CD1c-positive myeloid dendritic cell (primary cell): ENCODE measurements at regions not wholly inside any gene's neighbourhood (a gene's known extent, or its start where the extent isn't known, plus 50 kb on each side); places are given as distances from the start of the nearest gene placed in this dataset.
A peak's percentile ranks its signal among the peaks of the same experiment; 100 is the strongest.

Experiments used
- DNase-seq: peaks from one replicate; pipeline ENCODE4 v3.0.0-alpha.2; 2016; ENCODE audit errors: extremely low spot score

GRCh38 chr1:185512442-185512841 is 195.4 kb upstream of the IVNS1ABP start:
- no peak for DNase-seq

DNA sequence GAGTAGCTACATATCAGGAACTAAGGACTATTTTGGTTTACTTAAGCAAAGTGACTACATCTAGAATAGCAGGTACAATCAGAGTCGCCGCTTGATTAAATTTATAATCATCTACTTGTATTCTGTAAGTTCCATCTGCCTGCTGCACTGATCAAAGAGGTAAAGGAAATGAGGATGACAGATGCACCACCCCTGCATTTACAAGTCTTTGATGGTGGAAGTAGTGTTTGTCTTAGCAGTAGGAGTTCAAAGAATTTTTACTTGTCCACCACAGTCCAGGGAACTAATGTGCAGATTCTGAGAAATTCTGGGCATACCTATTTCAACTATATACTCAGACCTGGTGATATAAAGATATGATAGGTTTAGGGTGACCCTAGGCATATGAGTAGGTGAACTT is 184.1 kb upstream of the IVNS1ABP start:
- DNase-seq, result no peak

GRCh38 chr1:185500001-185500626 is 183.1 kb upstream of the IVNS1ABP start:
- DNase-seq, result peak; percentile 55

DNA sequence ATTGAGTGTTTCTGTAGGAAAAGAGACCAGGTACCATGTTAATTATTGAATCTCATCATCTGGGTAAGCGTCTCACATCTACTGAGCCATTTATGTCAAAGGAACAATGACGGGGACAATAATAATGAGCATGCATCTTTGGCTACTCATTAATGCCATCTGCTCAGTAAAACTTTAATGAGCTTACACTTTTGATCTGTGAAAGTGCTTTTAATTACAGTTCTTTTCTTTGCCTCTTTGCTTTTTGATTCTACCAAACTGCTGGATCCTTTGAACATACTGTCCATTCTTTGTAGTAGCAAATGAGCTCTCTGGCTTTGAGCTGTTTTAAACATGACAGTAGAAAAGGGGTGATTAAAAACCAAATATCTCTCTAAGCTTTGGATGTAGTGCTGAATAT is 181.2 kb upstream of the IVNS1ABP start:
- no peak for DNase-seq

- no peak for DNase-seq
Observed at GRCh38 chr1:185497177-185497576, 180.1 kb upstream of the IVNS1ABP start.

DNA sequence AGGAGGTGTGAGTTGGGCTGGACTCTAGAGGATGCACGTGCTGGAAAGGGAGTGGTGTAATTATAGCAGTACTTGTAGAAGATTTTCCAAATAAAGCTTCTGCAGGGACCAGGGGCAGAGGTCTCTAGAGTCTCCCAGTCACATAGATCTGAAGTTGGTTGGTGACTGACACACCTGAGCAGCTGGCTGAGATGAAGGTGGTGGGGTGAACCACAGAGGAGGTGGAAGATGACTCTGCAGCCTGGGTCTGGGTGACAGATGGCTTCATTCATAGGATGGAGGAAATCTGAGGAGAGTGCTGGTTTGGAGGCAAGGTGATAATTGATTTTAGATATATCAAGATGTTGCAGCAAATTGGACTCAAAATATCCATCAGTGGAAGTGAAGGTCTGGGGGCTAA is 178.9 kb upstream of the IVNS1ABP start:
- DNase-seq, result no peak

DNA sequence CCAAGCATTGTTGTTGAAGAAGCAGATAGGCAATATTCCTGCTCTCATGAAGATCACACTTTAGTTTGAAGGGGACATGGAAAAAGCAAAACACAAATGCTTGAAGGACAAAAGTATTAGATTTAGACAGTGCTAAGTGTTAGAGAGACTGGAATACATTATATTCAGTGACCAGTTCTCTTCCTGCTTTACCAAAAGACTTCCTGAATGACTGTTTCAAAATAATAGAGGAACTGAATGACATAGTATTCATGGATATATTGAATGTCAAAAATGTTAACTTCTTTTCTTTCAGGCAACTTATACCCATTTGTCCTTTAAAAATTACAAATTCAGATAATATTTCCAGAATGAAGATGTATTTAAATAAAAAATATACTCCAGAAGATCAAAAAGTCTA is 178.0 kb upstream of the IVNS1ABP start:
- peak; percentile 55 for DNase-seq

- no peak for DNase-seq
Observed at GRCh38 chr1:185492089-185492825, 175.2 kb upstream of the IVNS1ABP start.

GRCh38 chr1:185491604-185492003 is 174.6 kb upstream of the IVNS1ABP start:
- no peak for DNase-seq

- DNase-seq, result no peak
Observed at GRCh38 chr1:185490924-185491323, 173.9 kb upstream of the IVNS1ABP start.

GRCh38 chr1:185489406-185489805 is 172.4 kb upstream of the IVNS1ABP start:
- no peak for DNase-seq

DNA sequence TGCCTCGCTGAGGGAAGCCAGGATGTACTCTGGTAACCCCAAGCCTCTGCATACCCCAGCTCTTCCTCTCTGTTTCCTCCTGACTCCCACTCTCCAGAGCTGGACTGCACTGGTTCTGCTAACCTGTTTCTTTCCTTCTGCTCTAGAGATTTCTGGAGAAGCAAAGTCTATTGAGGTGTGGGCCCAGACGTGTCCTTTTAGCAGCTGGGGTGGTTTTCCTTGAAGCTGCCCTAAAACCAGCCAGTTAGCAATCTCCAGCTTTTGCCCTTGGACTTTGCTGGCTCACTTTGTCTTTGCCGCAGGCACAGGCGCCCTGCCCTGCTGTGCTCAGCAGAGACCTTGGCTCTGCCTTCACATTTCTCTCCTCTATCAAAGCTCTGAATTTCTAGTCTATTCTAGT is 171.8 kb upstream of the IVNS1ABP start:
- no peak for DNase-seq

- DNase-seq, result no peak
Observed at GRCh38 chr1:185487936-185488335, 170.9 kb upstream of the IVNS1ABP start.

DNA sequence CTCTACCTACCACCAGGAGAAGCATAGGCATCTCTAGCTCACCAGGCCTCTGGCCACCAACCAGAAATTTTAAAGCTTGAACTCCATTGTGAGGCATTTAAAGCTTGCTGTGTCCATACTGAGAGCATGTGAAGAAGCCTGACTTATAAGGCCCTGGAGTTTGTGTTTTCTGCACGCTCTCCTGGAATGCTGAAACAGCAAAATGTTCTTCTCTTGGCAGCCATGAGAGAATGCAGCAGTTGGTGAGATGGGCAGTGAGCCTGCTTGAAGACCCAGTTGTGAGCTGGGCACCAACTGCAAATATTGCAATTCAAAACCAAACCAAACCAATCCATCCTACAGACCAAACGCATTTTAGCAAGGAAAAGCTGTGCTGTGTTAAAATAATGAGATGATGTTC is 170.0 kb upstream of the IVNS1ABP start:
- DNase-seq, result no peak

DNA sequence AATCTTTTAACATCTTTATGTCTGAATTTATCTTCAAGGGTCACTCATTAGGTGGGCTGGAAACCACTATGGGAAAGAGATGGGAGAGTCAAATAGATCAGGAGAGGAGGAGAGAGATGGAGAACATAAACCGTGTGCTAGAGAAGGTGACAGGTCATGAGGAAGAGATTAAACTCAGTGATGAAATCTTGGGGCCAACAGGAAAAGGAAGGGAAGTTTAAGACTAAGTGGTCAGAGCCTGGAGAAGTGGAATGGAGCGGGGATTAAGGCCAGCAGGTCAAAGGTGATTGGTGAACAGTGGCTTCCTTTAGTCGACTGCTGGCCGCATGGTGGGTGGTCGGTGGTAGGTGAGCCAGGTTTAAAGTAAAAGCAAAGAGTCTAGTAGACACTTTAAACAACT is 169.3 kb upstream of the IVNS1ABP start:
- peak; percentile 20 for DNase-seq

DNA sequence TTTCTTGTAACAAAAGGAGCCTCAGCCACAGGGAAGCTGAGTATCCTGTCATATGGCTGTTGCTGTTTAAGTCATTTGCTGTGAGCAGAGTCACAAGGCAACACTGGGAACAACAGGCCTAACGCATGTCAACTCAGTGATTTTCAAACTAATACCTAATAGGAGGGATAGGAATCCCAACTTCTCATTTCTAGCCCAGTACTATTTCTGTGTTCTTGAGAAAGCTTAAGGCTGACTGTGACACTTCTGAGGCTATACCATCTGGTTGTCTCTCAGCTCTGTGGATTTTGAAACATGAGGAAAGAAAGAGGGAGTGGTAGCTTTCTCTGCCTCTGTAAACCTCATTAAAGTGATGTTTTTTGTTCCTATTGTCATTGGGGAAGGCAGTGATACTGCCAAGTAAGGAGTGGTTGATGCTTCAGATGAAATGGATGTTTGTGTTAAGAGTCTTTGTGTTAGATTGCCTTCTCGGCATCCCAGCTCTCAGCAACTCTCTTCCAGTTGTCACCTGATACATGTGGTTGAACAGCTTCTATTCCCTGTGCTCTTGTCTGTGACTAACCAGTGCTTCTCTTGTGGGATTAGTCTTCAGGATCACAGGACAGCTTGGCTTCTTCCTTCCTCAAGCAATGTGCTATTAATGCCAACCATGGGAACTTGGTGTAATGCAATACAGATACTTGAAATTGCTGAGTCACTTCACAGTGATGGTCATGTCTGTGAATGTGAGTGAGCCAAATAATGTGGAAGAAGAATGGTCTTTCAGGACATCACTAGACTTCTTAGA is 166.8 kb upstream of the IVNS1ABP start:
- DNase-seq, result peak; percentile 69

- no peak for DNase-seq
Observed at GRCh38 chr1:185483217-185483616, 166.2 kb upstream of the IVNS1ABP start.

DNA sequence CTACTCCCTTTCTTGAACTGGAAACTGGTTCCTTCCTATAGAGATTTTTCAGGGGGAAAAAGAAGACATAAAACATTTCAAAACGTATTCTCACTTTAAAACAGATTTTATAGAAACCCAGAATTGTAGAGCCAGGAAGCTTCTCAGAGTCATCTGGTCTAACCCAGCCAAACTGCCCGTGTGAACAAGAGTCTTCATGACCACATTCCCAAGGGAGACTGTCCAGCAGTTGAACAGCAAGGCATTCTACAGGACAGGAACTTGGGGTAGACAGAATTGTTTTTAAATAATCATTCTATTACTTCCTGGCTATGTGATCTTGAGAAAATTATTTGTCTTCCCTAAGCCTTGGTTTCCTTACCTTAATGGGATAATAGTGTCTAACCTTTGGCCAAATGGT is 163.5 kb upstream of the IVNS1ABP start:
- DNase-seq, result no peak

- DNase-seq, result no peak
Observed at GRCh38 chr1:185479796-185480195, 162.8 kb upstream of the IVNS1ABP start.

DNA sequence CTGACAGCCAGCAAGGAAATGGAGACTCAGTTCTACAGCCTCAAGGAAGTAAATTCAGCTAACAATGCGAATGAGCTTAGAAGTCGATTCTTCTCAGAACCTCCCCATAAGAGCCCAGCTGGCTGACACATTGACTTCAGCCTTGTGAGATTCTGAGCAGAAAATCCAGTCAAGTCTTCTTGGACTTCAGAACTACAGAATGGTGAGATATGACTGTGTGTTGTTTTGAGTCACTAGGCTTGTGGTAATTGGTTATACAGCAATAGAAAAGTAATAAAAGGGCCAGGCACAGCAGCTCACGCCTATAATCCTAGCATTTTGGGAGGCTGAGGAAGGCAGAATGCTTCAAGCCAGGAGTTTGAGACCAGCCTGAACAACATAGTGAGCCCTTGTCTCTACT is 161.8 kb upstream of the IVNS1ABP start:
- DNase-seq, result no peak

DNA sequence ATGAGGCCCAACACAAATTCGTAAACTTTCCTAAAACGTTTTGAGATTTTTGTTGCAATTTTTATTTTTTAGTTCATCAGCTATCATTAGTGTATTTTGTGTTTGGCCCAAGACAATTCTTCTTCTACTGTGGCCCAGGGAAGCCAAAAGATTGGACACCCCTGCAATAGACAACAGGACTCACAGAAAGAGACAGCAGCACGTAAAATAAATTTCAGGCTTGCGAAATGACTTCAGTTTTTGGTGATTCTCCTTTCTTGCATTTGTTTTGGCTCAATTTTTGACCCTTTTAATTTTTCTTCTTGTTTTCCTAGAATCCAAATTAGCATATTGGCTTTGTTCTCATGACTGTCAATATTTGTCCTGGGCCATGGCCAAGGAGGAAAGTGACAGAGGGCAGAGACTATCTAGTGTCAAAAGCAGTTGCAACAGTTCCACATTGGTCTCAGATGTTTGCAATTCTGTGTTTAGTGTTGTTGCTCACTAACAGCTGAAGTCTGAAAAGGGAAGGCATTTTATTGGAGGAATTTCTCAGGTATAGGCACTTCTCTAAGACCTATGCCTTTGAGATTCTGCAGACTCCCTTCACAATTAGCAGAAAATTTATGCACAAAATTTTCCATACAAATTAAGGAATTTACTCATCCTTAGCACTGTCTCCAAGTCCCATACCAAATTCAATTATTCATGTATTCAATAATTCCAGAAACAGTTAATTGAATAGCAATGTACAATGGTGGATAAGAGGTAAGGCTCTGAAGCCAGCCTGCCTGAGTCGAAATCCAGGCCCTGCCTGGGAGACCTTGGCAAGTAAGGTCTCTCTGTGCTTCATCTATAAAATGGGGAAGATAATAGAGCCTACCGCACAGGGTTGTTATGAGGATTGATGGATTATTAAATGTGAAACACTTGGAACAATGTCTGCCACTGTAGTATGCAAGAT is 160.9 kb upstream of the IVNS1ABP start:
- peak; percentile 7 for DNase-seq
